ENCODE measurements at regions not wholly inside any gene's neighbourhood (a gene's known extent, or its start where the extent isn't known, plus 50 kb on each side); places are given as distances from the start of the nearest gene placed in this dataset.
"Not testable (repeated sequence)": the region's sequence is repeated elsewhere in the genome, so short reads cannot be mapped to it uniquely, and the experiment has no call there.

DNA sequence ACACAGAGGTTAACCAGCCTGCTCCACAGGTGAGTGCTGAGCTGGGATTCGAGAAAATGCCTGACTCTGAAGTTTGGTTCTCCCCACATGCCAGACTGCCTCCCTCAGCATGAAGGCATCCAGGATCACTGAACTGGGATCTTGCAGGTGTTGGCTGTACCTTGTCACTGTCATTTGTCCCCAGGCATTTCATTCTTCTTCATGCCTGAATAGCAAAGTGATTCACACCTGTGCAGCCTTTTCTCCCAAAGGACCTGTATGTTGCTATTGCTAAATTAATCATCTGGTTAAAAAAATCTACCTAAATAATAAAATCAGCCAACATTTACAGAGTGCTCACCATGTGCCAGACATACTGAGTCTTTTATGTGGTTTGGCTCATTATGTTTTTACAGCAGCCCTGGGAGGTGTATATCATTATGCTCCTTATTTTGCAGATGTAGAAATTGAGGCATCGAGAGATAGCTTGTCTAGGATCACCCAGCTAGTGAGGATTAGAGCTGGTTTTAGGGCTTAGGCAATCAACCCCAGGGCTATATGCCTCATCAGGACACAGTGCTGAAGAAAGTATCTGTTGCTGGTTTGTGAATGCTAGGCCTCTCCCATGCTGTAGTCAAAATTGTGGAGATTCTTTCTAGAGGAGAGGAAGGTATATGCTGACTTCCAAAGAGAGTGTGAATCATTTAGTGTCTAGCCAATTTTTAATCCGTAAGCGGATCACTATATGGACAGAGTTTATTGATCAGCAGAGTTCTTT is 204.4 kb downstream of the HIPK3 start:
- no peak for DNase-seq (ENCODE audit: low read depth)

DNA sequence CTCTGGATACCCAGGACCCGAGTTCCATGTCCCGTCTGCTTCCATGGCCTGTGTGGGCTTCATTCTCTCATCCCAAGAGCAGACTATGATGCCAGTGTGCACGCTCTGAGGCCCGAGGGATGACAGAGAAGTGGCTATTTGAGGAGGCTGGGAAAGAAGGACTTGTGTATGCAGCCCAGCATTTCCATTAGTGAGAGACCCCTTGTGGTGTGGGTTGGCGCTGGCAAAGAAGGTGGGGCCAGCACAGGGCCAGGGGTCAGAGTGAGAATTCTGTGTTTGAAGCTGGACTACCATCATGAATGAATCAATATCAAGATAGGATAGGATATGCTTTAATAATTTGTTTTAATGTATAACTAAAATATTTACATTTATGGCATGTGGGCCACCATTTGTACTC is 200.8 kb downstream of the HIPK3 start:
- DNase-seq (ENCODE audit: low read depth) = no peak

DNA sequence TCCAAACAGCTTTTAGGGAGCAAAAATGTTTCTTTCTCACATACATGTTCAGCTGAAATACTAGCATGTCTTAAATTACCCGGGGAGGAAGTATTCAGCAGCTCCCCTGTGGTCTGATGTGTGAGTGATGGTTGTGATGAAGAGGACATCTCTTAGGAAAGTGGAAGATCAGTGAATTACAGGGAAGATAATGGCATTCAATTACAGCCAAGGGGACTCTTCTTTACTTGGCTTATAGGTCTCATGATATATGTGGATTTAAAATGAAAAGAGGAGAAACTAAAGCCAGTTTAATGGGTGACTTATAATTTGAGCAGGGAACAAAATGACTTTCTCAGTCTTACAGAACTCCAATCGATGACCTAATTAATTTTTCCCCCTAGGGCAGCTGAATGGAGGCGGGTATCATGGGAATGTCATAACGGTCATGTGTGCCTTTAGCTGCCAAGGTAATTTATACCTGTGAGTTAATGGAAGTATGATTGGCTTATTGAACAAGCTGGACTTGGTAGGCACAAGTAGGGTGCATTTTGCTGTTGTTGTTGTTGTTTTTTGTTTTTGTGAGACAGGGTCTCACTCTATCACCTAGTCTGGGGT is 198.8 kb downstream of the HIPK3 start:
- no peak for DNase-seq (ENCODE audit: low read depth)

DNA sequence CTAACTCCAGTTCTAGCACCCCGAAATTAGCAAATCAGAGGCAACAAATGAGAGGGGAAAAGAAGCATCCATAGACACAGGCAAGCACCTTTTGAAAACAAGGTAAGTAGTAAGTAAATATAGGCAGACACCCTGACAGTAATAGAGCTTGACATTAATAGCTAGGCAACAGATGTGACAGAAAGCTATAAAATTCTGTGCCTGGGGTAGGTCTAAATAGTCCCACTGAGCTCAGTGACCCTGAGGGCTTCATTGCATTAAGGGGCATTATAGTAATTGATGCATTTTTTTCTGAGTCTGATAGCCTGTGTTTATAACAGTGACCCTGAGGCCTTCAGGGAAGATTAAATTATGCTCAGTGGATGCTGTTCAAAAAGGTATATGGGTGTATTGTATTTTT is 197.1 kb downstream of the HIPK3 start:
- DNase-seq (ENCODE audit: low read depth) = no peak

DNA sequence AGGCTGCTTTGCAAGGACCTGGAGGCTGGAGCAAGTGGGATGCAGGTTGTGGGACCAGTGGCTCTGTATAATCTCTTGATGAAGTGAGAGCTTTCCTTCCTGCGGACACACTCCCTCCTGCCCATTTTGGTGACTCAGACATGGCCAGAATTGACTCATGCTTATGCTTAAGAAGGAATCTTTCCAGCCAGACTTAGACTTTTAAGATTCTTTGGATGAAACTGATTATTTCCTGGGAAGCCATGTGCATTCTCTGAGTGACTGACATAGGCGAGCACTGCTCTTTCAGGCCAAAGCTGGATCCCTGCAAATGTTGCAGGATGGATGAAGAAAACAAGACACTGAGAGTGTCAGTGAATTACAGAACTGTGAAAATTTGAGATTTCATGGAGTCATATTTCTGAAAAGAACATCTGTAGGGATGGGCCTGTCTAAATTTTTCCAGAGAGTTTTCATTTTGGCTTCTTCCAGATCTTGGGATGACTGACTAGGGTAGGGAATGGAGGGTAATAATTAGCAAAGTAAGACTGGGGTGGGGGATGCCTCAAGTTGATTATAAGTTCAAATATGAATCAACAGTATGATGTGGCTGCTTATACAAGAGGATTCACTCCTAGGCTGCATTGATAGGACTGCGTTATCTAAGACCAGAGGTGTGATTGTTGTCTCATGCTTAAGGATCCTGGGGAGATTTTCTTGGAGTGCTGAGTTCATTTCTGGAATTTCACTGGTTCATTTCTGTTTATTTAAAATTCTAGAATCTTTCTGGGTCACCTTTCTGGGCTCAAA is 195.8 kb downstream of the HIPK3 start:
- DNase-seq (ENCODE audit: low read depth) = no peak

DNA sequence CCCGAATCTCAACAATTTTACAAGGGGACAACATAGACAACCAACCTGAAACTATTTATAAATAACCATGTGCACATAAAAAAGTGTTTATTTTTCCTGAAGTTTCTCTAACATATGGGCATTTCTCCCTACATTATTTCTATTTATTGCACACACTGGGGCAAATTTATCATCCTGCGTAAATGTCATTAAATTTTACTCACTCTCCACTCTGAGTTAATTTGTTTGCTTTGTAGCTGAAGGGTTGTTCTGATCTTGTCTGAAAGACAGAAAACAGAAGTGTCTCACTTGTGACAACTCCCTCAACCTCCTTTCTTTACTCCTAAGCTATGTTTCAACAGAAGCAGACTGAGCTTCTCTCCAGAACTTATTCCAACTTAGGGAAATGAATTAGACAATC is 194.2 kb downstream of the HIPK3 start:
- no peak for DNase-seq (ENCODE audit: low read depth)

DNA sequence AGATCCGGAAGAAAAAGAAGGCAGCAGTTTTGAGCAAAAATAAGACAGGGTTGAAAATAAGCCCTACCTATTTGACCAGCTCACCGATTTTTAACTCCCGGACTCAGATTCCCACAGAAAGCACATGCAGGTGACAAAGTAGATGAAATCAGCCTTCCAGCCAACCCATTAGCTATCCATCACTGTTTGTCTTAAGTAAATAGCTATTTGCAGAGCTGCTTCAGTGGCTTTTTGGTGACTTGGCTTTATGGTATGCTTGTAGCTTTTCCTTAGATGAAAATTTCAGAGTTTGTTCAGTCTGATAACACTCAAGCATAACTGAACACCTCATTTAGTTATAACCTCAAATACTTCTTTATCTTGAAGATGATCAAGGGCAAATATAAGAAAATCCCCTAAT is 192.6 kb downstream of the HIPK3 start:
- no peak for DNase-seq (ENCODE audit: low read depth)

DNA sequence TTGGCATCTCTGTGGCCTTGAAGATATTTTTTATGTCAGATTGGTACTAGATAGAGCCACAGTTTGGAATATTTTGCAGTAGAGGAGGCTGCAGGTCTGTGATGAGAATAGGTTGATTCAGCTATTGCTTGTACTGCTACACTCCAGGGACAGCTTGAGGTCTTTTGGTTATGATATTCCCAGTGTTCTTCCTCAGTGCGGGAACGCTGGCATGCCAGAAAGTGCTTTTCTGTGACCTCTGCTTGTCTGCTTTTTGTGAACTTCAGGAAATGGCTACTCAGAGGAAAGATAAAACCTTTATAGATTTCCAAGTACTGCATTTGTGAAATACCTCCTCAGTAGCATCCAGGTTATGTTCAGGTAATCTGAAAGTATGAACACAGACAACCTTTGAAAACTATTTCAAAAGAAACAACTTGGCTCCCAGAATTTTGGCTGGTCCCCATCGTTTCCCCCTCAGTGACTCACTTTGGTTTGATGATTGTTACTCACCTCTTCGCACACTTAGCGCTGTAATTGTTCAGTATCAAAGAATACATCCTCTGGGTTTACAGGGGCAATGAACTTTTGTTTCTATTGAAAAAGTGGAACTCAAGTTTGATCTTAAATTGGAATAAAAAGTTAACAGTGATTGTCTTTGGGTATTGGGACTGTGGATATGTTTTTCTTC is 191.4 kb downstream of the HIPK3 start:
- no peak for DNase-seq (ENCODE audit: low read depth)

DNA sequence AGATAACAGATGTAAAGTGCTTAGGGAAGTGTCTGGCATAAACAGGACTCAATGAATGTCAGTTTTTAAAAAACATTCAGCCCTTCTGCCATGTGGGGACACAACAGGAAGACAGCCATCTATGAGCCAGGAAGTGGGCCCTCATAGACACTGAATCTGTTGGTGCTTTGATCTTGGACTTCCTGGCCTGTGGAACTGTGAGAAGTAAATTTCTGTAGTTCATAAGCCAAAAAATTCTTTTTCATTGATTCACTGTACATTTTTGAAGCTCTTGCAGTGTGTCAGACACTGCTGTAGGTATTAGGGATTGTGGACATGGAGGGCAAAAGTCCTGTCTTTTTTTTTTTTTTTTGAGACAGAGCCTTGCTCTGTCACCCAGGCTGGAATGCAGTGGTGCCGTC is 188.6 kb downstream of the HIPK3 start:
- no peak for DNase-seq (ENCODE audit: low read depth)

DNA sequence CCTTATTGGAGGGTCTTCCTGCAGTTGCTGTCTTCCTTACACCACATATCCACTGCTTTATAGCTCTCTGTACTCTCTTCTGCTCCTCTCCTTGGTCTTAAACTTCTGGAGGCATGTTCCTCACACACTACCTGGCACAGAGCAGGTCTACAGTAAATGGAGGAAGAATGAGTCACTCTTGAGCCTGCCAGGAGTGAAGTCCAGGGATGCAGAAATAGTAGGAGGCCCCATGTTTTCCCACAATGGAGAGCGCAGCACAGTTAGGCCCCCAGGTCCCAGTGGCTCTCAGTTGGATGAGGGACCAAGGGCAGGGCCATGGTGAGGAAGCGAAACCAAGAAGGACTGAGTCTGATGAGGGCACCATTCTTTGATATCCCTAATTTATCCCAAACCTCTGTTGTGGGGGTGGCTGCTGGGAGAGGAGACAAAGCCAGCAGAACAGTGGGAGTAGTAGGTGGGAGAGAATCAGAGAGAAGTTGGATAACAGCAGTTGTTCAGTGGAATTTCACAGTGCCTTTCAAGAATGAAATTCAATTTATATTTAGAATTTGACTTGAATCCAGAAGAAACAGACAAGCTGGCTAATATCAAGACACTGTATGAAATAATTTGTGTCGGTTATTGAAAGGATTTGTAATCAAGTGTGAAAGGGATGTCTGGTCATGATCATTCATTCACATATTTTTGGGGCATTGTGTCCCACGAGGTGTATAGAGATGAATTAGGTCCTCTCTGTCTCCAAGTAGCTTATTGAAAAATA is 187.8 kb downstream of the HIPK3 start:
- no peak for DNase-seq (ENCODE audit: low read depth)

DNA sequence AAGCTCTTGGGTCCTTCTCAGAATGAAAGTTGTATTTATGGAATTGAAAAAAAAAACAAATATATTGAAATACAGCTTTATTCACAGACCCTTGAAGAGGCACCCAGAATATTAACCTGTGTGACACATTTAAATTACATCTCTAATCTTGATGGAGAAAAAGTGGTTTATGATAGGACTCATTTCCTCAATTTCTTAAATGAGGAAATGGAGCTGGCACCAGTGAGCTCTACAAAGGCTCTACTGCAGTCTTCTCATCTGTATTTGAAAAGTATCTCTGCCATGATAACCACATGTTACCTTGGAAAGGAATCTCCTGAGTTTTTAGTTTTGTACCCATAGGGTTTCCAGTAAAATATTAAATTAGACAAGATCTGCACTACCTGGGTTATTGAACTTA is 186.5 kb downstream of the HIPK3 start:
- DNase-seq (ENCODE audit: low read depth) = no peak

DNA sequence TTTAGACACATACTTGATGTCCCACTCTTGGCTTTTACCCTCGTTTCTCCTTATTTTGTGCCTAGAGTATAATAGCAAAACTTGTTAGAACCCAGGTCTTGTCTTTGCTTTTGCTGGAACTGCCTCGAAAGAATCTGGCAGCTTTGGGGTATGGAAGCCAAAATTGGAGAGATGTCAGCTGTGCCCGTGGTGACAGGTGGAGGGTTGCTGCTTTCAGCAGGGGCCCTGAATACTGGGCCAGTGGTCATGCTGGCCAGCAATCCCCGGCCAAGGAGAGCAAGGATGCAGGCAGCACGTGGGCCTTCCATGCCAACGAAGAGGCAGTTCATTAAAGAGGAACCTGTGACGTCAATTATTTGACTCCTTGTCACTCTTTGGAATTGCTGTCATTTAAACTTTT is 181.1 kb downstream of the HIPK3 start:
- DNase-seq (ENCODE audit: low read depth) = no peak

DNA sequence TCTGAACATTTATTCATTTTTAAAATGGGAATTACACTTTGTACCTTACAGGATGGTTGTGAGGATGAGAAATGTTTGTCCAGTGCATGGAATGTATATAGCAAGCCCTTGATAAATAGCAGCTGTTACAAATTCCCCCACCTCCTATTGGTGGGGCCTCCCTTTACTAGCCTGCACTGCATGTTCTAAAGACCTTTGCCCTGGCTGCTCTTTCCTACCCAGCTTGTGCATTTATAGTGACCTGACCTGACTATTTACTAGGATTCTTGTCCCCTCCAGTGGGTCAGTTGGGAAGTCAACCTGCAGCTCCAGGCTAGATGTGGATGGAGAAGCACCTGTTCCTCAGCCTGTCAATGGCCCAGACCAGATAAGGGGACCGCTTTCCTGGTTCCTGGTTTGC is 180.3 kb downstream of the HIPK3 start:
- DNase-seq (ENCODE audit: low read depth) = no peak

DNA sequence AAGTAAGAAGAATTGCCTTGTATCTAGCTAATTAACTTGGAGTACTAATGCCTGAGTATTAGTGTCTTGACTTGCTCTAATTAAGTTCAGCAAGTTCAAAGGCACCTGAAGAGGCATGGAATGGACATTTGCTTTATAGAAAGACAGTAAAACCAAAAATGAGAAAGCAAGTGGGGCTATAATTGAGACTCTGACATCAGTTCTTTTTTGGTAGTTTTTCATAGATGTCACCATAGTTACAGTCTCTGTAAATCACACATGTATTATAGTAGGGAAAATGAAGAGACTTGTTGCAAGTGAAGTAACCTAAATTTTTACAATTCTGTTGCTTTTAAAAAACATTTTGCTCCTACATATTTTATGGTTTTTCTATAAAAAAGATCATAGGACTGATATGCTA is 178.0 kb downstream of the HIPK3 start:
- DNase-seq (ENCODE audit: low read depth) = no peak

DNA sequence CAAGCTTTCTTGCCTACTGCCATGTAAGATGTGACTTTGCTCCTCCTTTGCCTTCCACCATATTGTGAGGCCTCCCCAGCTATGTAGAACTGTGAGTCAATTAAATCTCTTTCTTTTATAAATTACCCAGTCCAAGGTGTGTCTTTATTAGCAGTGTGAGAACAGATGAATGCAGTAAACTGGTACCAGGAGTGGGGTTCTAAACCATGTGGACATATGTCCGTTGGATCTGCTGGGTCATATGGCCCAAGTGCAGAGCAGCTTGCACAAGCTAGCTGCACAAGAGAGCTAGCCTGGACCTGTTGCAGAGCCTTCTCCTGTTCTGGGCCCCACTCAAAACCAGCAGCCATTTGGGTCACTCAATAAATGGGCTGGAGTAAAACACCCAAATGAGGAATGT is 177.1 kb downstream of the HIPK3 start:
- no peak for DNase-seq (ENCODE audit: low read depth)

DNA sequence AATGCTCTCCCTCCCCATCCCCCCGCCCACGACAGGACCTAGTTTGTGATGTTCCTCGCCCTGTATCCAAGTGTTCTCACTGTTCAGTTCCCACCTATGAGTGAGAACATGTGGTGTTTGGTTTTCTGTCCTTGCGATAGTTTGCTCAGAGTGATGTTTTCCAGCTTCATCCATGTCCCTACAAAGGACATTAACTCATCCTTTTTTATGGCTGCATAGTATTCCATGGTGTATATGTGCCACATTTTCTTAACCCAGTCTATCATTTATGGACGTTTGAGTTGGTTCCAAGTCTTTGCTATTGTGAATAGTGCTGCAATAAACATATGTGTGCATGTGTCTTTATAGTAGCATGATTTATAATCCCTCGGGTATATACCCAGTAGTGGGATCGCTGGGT is 171.3 kb downstream of the HIPK3 start:
- not testable (repeated sequence) for DNase-seq (ENCODE audit: low read depth)

DNA sequence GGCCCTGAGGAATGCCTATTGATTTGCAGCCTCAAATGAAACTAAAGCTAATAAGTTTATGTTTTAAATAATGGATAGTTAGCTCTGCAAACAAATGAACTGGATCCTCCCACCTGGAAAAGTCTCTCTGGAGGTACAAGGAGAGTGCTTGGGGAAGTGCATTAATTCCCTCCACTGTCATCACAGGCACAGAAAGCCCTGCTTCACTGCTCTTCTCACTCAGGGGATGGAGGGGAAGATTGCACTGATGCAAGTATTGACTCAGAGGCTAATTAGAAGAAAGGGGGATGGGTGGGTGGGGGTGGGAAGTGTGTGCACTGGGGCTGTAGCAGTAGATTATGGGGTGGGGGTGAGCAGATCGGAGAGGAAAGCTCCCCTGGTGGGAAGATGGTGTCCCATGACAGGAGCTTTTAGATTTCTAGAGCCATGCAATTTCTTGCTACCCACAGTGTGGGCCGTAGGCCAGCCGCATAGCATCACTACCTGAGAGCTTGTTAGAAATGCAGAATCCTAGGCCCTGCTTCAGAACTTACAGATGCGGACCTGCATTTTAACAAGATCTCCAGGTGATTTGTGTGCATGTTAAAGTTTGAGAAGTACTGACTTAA is 163.9 kb downstream of the HIPK3 start:
- DNase-seq (ENCODE audit: low read depth) = no peak

DNA sequence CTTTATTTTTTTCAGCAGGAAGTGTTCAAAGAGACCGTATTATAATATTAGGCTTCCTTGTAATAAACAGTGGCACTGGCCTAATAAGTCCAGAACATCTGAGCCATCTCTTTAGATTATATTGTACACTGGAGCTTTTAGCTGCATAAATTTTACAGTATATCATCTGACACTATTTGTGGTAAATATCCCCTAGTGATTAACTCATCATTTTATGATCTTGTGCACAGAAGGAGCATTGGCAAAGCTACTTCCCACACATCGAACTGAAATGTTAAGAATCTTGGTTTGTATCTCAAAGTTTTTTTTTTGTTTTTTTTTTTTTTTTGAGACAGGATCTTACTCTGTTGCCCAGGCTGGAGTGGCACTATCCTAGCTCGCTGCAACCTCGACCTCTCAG is 162.7 kb downstream of the HIPK3 start:
- DNase-seq (ENCODE audit: low read depth) = no peak

DNA sequence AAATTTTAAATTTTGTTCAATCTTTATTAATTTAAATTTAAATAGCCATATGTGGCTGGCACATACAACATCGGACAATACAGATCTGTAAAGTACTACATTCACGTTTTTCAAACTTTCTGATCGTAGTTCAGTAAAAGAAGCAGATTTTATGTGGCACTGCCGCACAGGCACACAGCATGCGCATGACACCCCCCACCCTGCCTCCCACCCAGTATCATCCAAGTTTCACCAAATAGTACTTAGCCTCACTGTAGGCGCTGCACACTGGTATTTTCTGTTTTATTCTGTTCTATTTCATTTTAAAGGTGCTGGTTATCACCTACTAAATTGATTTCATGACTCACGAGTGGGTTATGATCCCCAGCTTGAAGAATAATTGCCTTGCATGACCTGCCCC is 159.9 kb downstream of the HIPK3 start:
- no peak for DNase-seq (ENCODE audit: low read depth)

DNA sequence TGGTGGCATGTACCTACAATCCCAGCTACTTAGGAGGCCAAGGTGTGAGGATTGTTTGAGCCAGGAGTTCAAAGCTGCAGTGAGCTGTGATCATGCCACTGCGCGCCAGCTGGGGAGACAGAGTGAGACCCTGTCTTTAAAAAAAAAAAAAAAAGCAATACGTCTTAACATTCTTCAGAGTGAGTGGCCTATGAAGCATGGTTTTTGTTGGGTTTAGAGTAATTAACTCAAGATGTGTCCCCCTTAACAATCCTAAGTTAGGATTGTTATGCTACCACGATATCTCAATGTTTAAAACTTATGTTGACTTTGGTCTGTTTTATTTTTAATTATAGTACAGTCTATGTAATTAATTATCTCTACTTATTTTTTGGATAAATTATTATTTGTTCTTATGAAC is 156.1 kb downstream of the HIPK3 start:
- DNase-seq (ENCODE audit: low read depth) = no peak

DNA sequence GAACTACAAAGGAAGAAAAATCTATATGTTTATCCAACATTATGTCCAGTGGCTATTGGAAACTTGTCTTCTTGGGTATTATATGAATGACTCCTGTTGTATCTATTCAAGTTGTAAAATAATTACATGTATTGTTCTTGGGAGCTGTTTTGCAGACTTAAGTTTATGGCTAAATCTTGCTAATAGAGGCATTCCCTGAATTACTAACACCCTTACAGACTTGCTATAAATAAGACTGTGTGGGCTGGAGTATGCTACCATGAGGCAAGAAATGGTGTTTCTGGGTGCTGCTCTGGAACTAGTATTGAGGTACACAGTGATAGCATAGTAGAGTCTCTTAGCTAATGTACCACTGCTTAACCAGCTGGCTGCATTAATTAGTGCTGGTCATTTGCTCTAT is 155.1 kb downstream of the HIPK3 start:
- no peak for DNase-seq (ENCODE audit: low read depth)

DNA sequence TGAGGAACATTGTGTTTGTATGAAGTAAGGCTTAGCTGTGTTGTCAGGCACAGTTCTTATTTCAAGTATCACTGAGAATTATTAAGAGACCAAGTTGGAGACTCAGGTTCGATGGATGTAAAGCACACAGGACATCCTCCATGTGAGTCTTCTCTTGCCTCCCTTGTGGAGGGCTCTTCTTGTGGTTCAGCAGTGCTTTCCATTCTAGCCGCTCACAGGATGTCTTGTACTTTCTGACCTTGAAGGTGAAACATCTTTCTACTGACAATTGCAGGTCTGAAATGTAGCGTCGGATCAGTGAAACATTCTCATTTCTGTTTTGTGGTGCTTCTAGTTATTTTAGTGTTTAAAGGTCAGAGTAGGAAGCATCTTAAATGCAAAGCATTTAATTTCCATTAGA is 154.6 kb downstream of the HIPK3 start:
- no peak for DNase-seq (ENCODE audit: low read depth)
